Adrenal gland (tissue), 5 donors: ENCODE measurements at regions not wholly inside any gene's neighbourhood (a gene's known extent, or its start where the extent isn't known, plus 50 kb on each side); places are given as distances from the start of the nearest gene placed in this dataset.

Experiments used
- CTCF ChIP-seq, 6 experiments: fragments of 450-650 bp in 4 of 6; fragments of 200-600 bp in 2 of 6; sonication (generic) in 1 of 6; IDR thresholded peaks; 1 replicate in 5 of 6; 2 replicates in 1 of 6; pipeline versions ENCODE4 v1.5.1 to v1.8.0; 2016 to 2021; ENCODE audit warnings: antibody characterized with exemption in 6 of 6, mild to moderate bottlenecking in 2 of 6, moderate library complexity in 1 of 6
- POLR2A ChIP-seq, 2 donors: fragments of 450-650 bp; IDR thresholded peaks; one replicate each; pipeline ENCODE4 v1.6.1; 2017; ENCODE audit warnings: antibody characterized with exemption in 2 of 2, mild to moderate bottlenecking in 2 of 2, moderate library complexity in 1 of 2
- donor health status: DM: no; HTN: no; CAD: no.

- no peak for TF ChIP-seq CTCF (IDR thresholded peaks at IDR 0.05)
- TF ChIP-seq POLR2A (IDR thresholded peaks at IDR 0.05) = no peak
Observed at GRCh38 chr18:78538669-78539440, 440.8 kb upstream of the SALL3 start.
